Neuronal stem cell (in vitro differentiated cells): ENCODE measurements at regions not wholly inside any gene's neighbourhood (a gene's known extent, or its start where the extent isn't known, plus 50 kb on each side); places are given as distances from the start of the nearest gene placed in this dataset.

Source experiments
- DNase-seq: peaks from one replicate; pipeline ENCODE4 v3.0.0-alpha.2; 2013; ENCODE audit warnings: low spot score
- H2AFZ ChIP-seq: one replicate; pipeline ENCODE4 v1.6.1; 2013; ENCODE audit warnings: mild to moderate bottlenecking, low read length, inconsistent platforms
- H2AK5ac ChIP-seq: 2 replicates; pipeline ENCODE4 v1.6.1; 2013; ENCODE audit warnings: low read depth, mild to moderate bottlenecking, inconsistent platforms, low read length, moderate library complexity, mixed read lengths
- H2BK120ac ChIP-seq: 2 replicates; pipeline ENCODE4 v1.6.1; 2013; ENCODE audit warnings: low read depth, mild to moderate bottlenecking, inconsistent platforms, low read length, moderate library complexity, mixed read lengths
- H2BK12ac ChIP-seq: one replicate; pipeline ENCODE4 v1.6.1; 2013; ENCODE audit warnings: low read length, inconsistent platforms
- H2BK15ac ChIP-seq: 2 replicates; pipeline ENCODE4 v1.6.1; 2013; ENCODE audit warnings: mild to moderate bottlenecking, low read length, inconsistent platforms, mixed read lengths
- H2BK5ac ChIP-seq: one replicate; pipeline ENCODE4 v1.6.1; 2013; ENCODE audit warnings: inconsistent platforms, mild to moderate bottlenecking, low read length, moderate library complexity
- H3K14ac ChIP-seq: one replicate; pipeline ENCODE4 v1.6.1; 2013; ENCODE audit warnings: low read length, inconsistent platforms
- H3K18ac ChIP-seq: 2 replicates; pipeline ENCODE4 v1.6.1; 2013; ENCODE audit warnings: low read length, inconsistent platforms
- H3K23ac ChIP-seq: 2 replicates; pipeline ENCODE4 v1.6.1; 2013; ENCODE audit warnings: low read depth, mild to moderate bottlenecking, mixed read lengths, low read length, inconsistent platforms; ENCODE audit not compliant: poor library complexity
- H3K27ac ChIP-seq: replicated peaks from 3 replicates; pipeline ENCODE4 v1.5.1; 2013; ENCODE audit warnings: low read length, inconsistent platforms
- H3K27me3 ChIP-seq, 3 experiments: 2 replicates each; pipeline ENCODE4 v1.6.1; 2013; ENCODE audit warnings: low read length in 3 of 3, mild to moderate bottlenecking in 2 of 3, inconsistent platforms in 1 of 3, low read depth in 1 of 3, mixed read lengths in 1 of 3, moderate library complexity in 1 of 3; ENCODE audit not compliant: control insufficient read depth in 3 of 3, insufficient read depth in 3 of 3
- H3K36me3 ChIP-seq, 2 donors: replicated peaks in 1 of 2; 2 replicates each; pipeline ENCODE4 v1.6.1; 2013; ENCODE audit warnings: low read length in 2 of 2; ENCODE audit not compliant: control insufficient read depth in 2 of 2, insufficient read depth in 2 of 2
- H3K4ac ChIP-seq: 2 replicates; pipeline ENCODE4 v1.6.1; 2013; ENCODE audit warnings: inconsistent platforms, mild to moderate bottlenecking, low read length, moderate library complexity
- H3K4me1 ChIP-seq, 2 donors: 1 replicate in 1 of 2; 2 replicates in 1 of 2; pipeline ENCODE4 v1.6.1; 2013; ENCODE audit warnings: low read length in 2 of 2, low read depth in 1 of 2; ENCODE audit not compliant: control insufficient read depth in 2 of 2, insufficient read depth in 1 of 2
- H3K4me2 ChIP-seq: one replicate; pipeline ENCODE4 v1.6.1; 2013; ENCODE audit warnings: mild to moderate bottlenecking, low read length, inconsistent platforms; ENCODE audit not compliant: insufficient read depth, poor library complexity, severe bottlenecking
- H3K4me3 ChIP-seq, 2 donors: 2 replicates each; pipeline ENCODE4 v1.5.1; 2013; ENCODE audit warnings: low read length in 2 of 2, mild to moderate bottlenecking in 2 of 2, inconsistent platforms in 1 of 2, moderate library complexity in 1 of 2
- H3K79me1 ChIP-seq: one replicate; pipeline ENCODE4 v1.6.1; 2013; ENCODE audit warnings: low read depth, mild to moderate bottlenecking, inconsistent platforms, low read length, moderate library complexity
- H3K9ac ChIP-seq: one replicate; pipeline ENCODE4 v1.6.1; 2013; ENCODE audit warnings: mild to moderate bottlenecking, low read depth, low read length, inconsistent platforms; ENCODE audit not compliant: poor library complexity
- H3K9me3 ChIP-seq, 2 donors: replicated peaks in 1 of 2; 2 replicates each; pipeline versions ENCODE3 to v1.6.1; 2013; ENCODE audit warnings: low read length in 2 of 2, mild to moderate bottlenecking in 2 of 2, inconsistent platforms in 1 of 2, low read depth in 1 of 2, mixed read lengths in 1 of 2, moderate library complexity in 1 of 2; ENCODE audit not compliant: control insufficient read depth in 2 of 2, insufficient read depth in 1 of 2
- H4K8ac ChIP-seq: one replicate; pipeline ENCODE4 v1.6.1; 2013; ENCODE audit warnings: low read depth, mild to moderate bottlenecking, inconsistent platforms, low read length, moderate library complexity
- H4K91ac ChIP-seq: one replicate; pipeline ENCODE4 v1.6.1; 2013; ENCODE audit warnings: low read length, low read depth, mild to moderate bottlenecking, inconsistent platforms; ENCODE audit not compliant: poor library complexity
- WGBS, 2 donors: extraction: QIAGEN DNeasy Blood & Tissue Kit; methylation state at CpG; one replicate each; pipeline ENCODE4 v1.1.7; 2013; ENCODE audit warnings: missing lambda C conversion rate in 2 of 2, mixed read lengths in 1 of 2; ENCODE audit not compliant: insufficient read length in 2 of 2, insufficient replicate concordance in 1 of 2; ENCODE audit errors: extremely low coverage in 2 of 2; 5-methylcytosine and 5-hydroxymethylcytosine counted together

DNA sequence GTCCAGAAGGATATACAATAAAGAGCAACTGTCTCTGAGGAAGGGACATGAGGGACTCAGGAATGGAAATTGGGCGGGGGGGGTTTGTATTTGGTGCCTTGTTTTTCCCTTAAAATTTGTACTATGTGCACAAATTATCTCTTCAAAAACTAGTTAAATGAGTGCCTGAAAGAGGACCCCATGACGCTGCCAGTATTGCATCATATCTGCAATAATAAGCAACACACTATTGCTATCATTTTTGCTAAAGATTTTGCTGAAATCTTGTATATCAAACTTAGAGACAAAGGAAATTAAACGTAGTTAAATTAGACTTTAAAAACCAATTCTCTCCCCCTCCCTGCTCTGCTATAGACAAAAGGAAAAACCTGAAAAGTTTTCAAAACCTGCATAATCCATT lies 89.7 kb upstream of the SLC30A5 start:
- no peak for DNase-seq
- no peak overlapping the region for H2BK5ac ChIP-seq
- no peak overlapping the region for H3K23ac ChIP-seq
- no peaks in the 10 kb centered on the region for H3K27me3 ChIP-seq
- WGBS, 2 donors, result no CpG with 5 or more reads among the region's 3 CpGs
- no peak overlapping the region for H3K27ac ChIP-seq
- H3K9me3 ChIP-seq, result peaks cover 0 to 2% of the 10 kb centered on the region in 2 donors
- H3K4me3 ChIP-seq, result no peak overlapping the region
- H2AFZ ChIP-seq, result peak overlapping the region; percentile 27
- H3K79me1 ChIP-seq, result no peaks in the 10 kb centered on the region
- no peak overlapping the region for H2AK5ac ChIP-seq
- H3K18ac ChIP-seq, result no peak overlapping the region
- H3K4ac ChIP-seq, result no peak overlapping the region
- H4K91ac ChIP-seq, result no peak overlapping the region
- no peaks in the 10 kb centered on the region for H3K4me1 ChIP-seq
- H2BK12ac ChIP-seq, result no peak overlapping the region
- H3K4me2 ChIP-seq, result no peak overlapping the region
- no peak overlapping the region for H3K14ac ChIP-seq
- no peak overlapping the region for H4K8ac ChIP-seq
- no peaks in the 10 kb centered on the region for H3K36me3 ChIP-seq
- H2BK120ac ChIP-seq, result no peak overlapping the region
- no peak overlapping the region for H3K9ac ChIP-seq
- no peak overlapping the region for H2BK15ac ChIP-seq

DNA sequence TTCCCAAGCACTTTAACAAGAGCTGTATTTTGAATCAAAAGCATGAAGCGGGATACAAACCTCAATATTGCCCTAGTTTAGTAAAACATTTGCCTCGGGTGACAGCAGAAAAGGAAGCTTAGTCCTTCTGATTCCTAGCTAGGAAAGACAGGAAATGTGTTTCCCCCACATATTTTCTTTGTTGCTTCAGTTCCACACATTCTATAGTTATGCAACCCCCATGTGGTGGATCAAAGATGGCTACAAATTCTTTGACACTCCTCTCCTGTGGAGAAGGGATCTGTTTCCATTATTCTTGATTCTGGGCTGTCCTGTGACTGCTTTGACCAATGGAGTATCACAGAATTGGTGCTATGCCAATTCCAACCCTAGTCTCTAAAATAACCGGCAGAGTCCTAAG lies 89.1 kb upstream of the SLC30A5 start:
- Histone ChIP-seq H2AFZ (peak overlapping the region; percentile 27), H3K18ac (no peak overlapping the region), H3K14ac (no peak overlapping the region), H3K9ac (no peak overlapping the region), H2BK15ac (no peak overlapping the region), H2BK120ac (no peak overlapping the region), H2BK12ac (no peak overlapping the region), H3K4ac (no peak overlapping the region), H2BK5ac (no peak overlapping the region), H3K27ac (no peak overlapping the region), H4K91ac (no peak overlapping the region), H3K23ac (no peak overlapping the region), H3K4me2 (no peak overlapping the region), H3K4me1 (no peaks in the 10 kb centered on the region), H3K4me3 (no peak overlapping the region), H3K27me3 (no peaks in the 10 kb centered on the region), H3K79me1 (no peaks in the 10 kb centered on the region), H2AK5ac (no peak overlapping the region), H3K9me3 (peaks cover 0 to 2% of the 10 kb centered on the region in 2 donors), H3K36me3 (no peaks in the 10 kb centered on the region), H4K8ac (no peak overlapping the region)
- no peak for DNase-seq
- no CpG with 5 or more reads among the region's 3 CpGs for WGBS, 2 donors

DNA sequence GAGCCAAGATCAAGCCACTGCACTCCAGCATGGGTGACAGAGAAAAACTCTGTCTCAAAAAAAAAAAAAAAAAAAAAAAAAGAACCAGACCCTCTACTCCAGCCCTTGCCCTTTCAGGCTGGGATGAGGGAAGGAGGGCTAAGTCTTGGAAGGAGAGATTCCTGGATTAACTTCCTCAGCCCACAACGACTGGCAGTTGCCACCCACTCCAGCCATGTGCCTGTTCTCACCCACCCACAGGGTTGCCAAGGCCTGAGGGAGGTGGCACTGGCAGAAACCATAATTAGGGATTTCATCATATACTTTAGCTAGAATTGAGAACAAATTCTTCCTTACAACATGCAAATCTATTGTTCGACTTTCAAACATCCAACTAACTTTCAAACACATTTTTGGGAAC lies 87.8 kb upstream of the SLC30A5 start:
- Histone ChIP-seq H4K91ac (no peak overlapping the region), H3K9me3 (peaks cover 0 to 2% of the 10 kb centered on the region in 2 donors), H2BK120ac (no peak overlapping the region), H3K18ac (no peak overlapping the region), H3K4ac (no peak overlapping the region), H3K23ac (no peak overlapping the region), H3K14ac (no peak overlapping the region), H2BK5ac (no peak overlapping the region), H3K79me1 (no peaks in the 10 kb centered on the region), H3K36me3 (no peaks in the 10 kb centered on the region), H3K27ac (no peak overlapping the region), H2AFZ (no peak overlapping the region), H3K4me3 (no peak overlapping the region), H4K8ac (no peak overlapping the region), H2BK12ac (no peak overlapping the region), H3K4me1 (no peaks in the 10 kb centered on the region), H2AK5ac (no peak overlapping the region), H3K27me3 (no peaks in the 10 kb centered on the region), H3K9ac (no peak overlapping the region), H2BK15ac (no peak overlapping the region), H3K4me2 (no peak overlapping the region)
- DNase-seq, result no peak
- WGBS, 2 donors, result no CpG with 5 or more reads among the region's 2 CpGs

DNA sequence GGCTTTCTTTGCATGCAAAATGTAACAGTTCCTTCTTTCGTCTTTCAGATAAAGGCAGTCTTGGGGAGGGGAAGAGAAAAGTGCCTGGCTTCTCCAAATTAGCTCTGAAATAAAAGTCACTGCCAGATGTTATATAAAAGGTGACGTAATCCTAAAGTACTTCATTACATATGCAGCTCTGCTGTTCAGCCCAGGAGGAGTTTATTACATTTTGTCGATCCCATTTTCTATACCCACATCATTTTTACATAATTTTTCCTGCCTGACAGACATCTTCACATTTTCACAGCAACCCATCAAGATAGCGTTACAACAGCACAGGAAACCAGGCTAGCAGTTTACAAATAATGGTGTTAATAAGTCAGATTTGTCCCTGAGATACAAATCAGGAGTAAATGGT lies 86.7 kb upstream of the SLC30A5 start:
- H3K14ac ChIP-seq, result no peak overlapping the region
- H3K9ac ChIP-seq, result no peak overlapping the region
- H3K4ac ChIP-seq, result no peak overlapping the region
- H2AK5ac ChIP-seq, result no peak overlapping the region
- no peak overlapping the region for H3K23ac ChIP-seq
- H4K91ac ChIP-seq, result no peak overlapping the region
- no peak overlapping the region for H2BK120ac ChIP-seq
- no peak overlapping the region for H2AFZ ChIP-seq
- no CpG with 5 or more reads among the region's 4 CpGs for WGBS, 2 donors
- H3K9me3 ChIP-seq, result peaks cover 0 to 2% of the 10 kb centered on the region in 2 donors
- H3K18ac ChIP-seq, result no peak overlapping the region
- no peak overlapping the region for H2BK12ac ChIP-seq
- no peaks in the 10 kb centered on the region for H3K79me1 ChIP-seq
- DNase-seq, result no peak
- H2BK5ac ChIP-seq, result no peak overlapping the region
- no peak overlapping the region for H4K8ac ChIP-seq
- H3K27me3 ChIP-seq, result no peaks in the 10 kb centered on the region
- H2BK15ac ChIP-seq, result no peak overlapping the region
- no peak overlapping the region for H3K4me3 ChIP-seq
- no peaks in the 10 kb centered on the region for H3K36me3 ChIP-seq
- peaks cover 0 to 1% of the 10 kb centered on the region in 2 donors for H3K4me1 ChIP-seq
- H3K27ac ChIP-seq, result no peak overlapping the region
- no peak overlapping the region for H3K4me2 ChIP-seq
